ENCODE measurements at regions not wholly inside any gene's neighbourhood (a gene's known extent, or its start where the extent isn't known, plus 50 kb on each side); places are given as distances from the start of the nearest gene placed in this dataset.

GRCh38 chr3:193943851-193944517 is 192.0 kb upstream of the HES1 start:
- peaks cover 12% of the 10 kb centered on the region for H3K27me3 ChIP-seq (ENCODE audit: insufficient read depth, low read length, poor library complexity)
- no peak for TF ChIP-seq EZH2 (IDR thresholded peaks at IDR 0.05; ENCODE audit: borderline replicate concordance, low read depth, low read length, severe bottlenecking)
- TF ChIP-seq, protein P1, sequence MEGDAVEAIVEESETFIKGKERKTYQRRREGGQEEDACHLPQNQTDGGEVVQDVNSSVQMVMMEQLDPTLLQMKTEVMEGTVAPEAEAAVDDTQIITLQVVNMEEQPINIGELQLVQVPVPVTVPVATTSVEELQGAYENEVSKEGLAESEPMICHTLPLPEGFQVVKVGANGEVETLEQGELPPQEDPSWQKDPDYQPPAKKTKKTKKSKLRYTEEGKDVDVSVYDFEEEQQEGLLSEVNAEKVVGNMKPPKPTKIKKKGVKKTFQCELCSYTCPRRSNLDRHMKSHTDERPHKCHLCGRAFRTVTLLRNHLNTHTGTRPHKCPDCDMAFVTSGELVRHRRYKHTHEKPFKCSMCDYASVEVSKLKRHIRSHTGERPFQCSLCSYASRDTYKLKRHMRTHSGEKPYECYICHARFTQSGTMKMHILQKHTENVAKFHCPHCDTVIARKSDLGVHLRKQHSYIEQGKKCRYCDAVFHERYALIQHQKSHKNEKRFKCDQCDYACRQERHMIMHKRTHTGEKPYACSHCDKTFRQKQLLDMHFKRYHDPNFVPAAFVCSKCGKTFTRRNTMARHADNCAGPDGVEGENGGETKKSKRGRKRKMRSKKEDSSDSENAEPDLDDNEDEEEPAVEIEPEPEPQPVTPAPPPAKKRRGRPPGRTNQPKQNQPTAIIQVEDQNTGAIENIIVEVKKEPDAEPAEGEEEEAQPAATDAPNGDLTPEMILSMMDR (IDR thresholded peaks at IDR 0.05; ENCODE audit: borderline replicate concordance, extremely low read depth, low read length, poor library complexity, severe bottlenecking): no peak
- no peak overlapping the region for H3K4me3 ChIP-seq (ENCODE audit: low read depth in 1 of 2, low read length in 2 of 2)
- H3K79me2 ChIP-seq (ENCODE audit: insufficient read depth, low read length): no peaks in the 10 kb centered on the region
- H3K9ac ChIP-seq (ENCODE audit: low read depth, low read length): no peak overlapping the region
- DNase-seq: no peak
- H3K4me2 ChIP-seq (ENCODE audit: insufficient read depth, low read length): no peak overlapping the region
- H3K4me1 ChIP-seq (ENCODE audit: insufficient read depth, low read length): peaks cover 9% of the 10 kb centered on the region
- no peaks in the 10 kb centered on the region for H4K20me1 ChIP-seq (ENCODE audit: insufficient read depth, low read length)
- ATAC-seq (ENCODE audit: insufficient read depth, low read depth): no peak
- no peak overlapping the region for H2AFZ ChIP-seq (ENCODE audit: low read depth, low read length)
- no peak overlapping the region for H3K27ac ChIP-seq (ENCODE audit: low read length)
- H3K36me3 ChIP-seq (ENCODE audit: insufficient read depth, low read length): no peaks in the 10 kb centered on the region
- H3K9me3 ChIP-seq (ENCODE audit: insufficient read depth, low read length, severe bottlenecking): no peaks in the 10 kb centered on the region

- H3K36me3 ChIP-seq (ENCODE audit: insufficient read depth, low read length): no peaks in the 10 kb centered on the region
- no peaks in the 10 kb centered on the region for H3K79me2 ChIP-seq (ENCODE audit: insufficient read depth, low read length)
- ATAC-seq (ENCODE audit: insufficient read depth, low read depth) (no peak), DNase-seq (no peak)
- no peak overlapping the region for H3K9ac ChIP-seq (ENCODE audit: low read depth, low read length)
- no peak overlapping the region for H3K4me3 ChIP-seq (ENCODE audit: low read depth in 1 of 2, low read length in 2 of 2)
- H3K4me2 ChIP-seq (ENCODE audit: insufficient read depth, low read length): no peak overlapping the region
- no peak for TF ChIP-seq EZH2 (IDR thresholded peaks at IDR 0.05; ENCODE audit: borderline replicate concordance, low read depth, low read length, severe bottlenecking)
- TF ChIP-seq, protein P1 (IDR thresholded peaks at IDR 0.05; ENCODE audit: borderline replicate concordance, extremely low read depth, low read length, poor library complexity, severe bottlenecking): no peak
- no peak overlapping the region for H3K27ac ChIP-seq (ENCODE audit: low read length)
- H3K9me3 ChIP-seq (ENCODE audit: insufficient read depth, low read length, severe bottlenecking): no peaks in the 10 kb centered on the region
- H4K20me1 ChIP-seq (ENCODE audit: insufficient read depth, low read length): no peaks in the 10 kb centered on the region
- no peak overlapping the region for H2AFZ ChIP-seq (ENCODE audit: low read depth, low read length)
- peaks cover 14% of the 10 kb centered on the region for H3K4me1 ChIP-seq (ENCODE audit: insufficient read depth, low read length)
- peaks cover 7% of the 10 kb centered on the region for H3K27me3 ChIP-seq (ENCODE audit: insufficient read depth, low read length, poor library complexity)
These were observed 191.4 kb upstream of the HES1 start for GRCh38 chr3:193944518-193944884.

DNA sequence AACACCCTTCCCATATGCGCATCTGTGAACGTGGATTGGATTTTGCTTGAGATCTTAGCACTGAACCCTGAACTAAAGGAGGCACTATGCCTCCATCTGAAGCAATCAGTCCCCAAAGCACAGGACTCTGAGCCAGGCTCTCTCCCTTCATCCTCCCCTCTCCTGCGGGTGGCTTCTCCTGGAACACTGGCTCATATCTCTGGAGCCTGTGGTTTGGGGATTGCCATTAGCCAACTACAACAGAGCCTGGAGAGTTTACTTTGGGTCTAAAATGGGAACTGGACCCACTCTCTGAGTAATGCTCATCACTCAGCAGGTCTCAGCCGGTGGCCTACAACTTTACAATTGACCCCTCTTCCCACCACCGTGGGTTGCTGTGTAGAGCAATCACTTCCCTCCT is 190.8 kb upstream of the HES1 start:
- Histone ChIP-seq H3K27ac (ENCODE audit: low read length) (no peak overlapping the region), H3K27me3 (ENCODE audit: insufficient read depth, low read length, poor library complexity) (peaks cover 6% of the 10 kb centered on the region), H3K9ac (ENCODE audit: low read depth, low read length) (no peak overlapping the region), H3K4me2 (ENCODE audit: insufficient read depth, low read length) (no peak overlapping the region), H3K9me3 (ENCODE audit: insufficient read depth, low read length, severe bottlenecking) (no peaks in the 10 kb centered on the region), H2AFZ (ENCODE audit: low read depth, low read length) (no peak overlapping the region), H3K79me2 (ENCODE audit: insufficient read depth, low read length) (no peaks in the 10 kb centered on the region), H3K4me1 (ENCODE audit: insufficient read depth, low read length) (peaks cover 14% of the 10 kb centered on the region), H3K36me3 (ENCODE audit: insufficient read depth, low read length) (no peaks in the 10 kb centered on the region), H4K20me1 (ENCODE audit: insufficient read depth, low read length) (no peaks in the 10 kb centered on the region), H3K4me3 (ENCODE audit: low read depth in 1 of 2, low read length in 2 of 2) (no peak overlapping the region)
- no peak for ATAC-seq (ENCODE audit: insufficient read depth, low read depth)
- TF ChIP-seq, protein P1 (IDR thresholded peaks at IDR 0.05; ENCODE audit: borderline replicate concordance, extremely low read depth, low read length, poor library complexity, severe bottlenecking): no peak
- TF ChIP-seq EZH2 (IDR thresholded peaks at IDR 0.05; ENCODE audit: borderline replicate concordance, low read depth, low read length, severe bottlenecking): no peak
- no peak for DNase-seq
